Embryonic facial prominence (tissue), 1 donor: ENCODE measurements at regions not wholly inside any gene's neighbourhood (a gene's known extent, or its start where the extent isn't known, plus 50 kb on each side); places are given as distances from the start of the nearest gene placed in this dataset.
"Not testable (repeated sequence)": the region's sequence is repeated elsewhere in the genome, so short reads cannot be mapped to it uniquely, and the experiment has no call there.

ENCODE experiments used
- DNase-seq: peaks from one replicate; pipeline ENCODE4 v3.0.0-alpha.2; 2016; ENCODE audit errors: extremely low spot score

DNA sequence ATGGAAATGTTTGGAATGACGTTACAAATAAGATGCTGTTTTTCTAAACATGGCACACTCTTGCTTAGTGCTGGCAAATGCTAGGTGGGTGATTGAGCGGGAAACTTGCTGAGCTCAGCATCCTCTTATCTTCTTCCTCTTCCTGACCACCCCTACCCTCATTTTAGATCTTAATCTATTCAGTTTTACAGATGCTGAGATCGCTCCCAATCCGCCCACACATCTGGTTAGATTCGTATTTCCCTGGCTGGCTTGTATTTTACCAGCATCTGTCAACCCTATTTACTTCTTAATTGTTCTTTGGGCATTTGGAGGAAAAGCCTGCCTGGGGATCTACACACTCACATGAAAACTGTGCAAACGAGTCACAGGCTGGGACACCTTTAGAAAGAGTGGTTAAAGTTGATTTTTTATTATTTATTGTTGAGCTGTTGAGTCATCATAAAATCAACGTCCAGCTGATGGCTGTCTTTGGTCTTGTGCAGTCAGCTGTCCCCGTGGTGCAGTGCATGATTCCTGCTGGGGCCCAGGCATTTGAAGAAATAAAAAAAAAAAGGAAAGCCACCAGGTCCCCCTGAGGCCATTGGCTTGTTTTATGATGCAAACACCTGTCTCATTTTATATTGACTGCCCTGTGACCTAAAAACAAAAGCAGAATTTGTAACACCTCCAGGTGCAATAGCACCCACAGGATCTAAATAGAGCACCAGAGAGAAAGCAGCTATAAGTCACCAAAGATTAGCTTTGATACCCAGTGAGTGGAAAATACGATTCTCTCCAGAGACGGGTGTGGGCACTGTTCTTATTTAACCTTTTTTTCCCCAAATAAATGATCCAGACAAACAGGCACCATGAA, 258.6 kb downstream of the HS3ST3B1 start:
- no peak for DNase-seq

DNA sequence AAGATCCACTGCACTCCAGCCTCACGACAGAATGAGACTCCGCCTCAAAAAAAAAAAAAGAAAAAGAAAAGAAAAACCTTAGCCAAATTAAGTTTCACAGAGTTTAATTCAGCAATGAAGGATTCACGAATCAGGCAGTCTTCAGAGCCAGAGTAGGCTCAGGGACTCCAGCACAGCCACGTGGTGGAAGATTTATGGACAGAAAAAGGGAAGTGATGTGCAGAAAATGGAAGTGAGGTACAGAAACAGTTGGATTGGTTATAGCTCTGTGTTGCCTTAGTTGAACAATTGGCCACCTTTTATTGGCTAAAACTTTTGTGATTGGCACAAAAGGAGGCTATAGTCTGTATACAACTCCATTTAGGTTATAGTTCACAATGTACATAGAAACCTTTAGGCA, 256.6 kb downstream of the HS3ST3B1 start:
- no peak for DNase-seq

DNA sequence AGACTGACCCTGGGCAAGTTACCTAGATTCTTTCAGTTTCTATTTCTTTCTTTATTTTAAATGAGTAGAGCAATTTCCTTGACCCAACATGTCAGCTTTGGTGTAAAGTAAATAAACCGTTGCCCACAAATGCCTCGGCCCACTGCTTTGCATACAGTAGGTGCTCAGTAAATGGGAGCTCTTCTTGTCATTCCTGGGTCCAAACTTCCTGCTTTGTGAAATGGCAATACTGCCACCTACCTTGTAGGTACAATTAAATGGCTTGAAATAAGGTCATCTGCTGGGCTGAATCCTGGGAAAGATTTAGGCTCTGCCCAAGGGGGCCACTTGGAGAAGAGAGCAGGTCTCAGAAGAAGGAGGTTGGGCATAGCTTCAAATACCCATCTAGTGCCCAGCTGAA, 253.0 kb downstream of the HS3ST3B1 start:
- no peak for DNase-seq

DNA sequence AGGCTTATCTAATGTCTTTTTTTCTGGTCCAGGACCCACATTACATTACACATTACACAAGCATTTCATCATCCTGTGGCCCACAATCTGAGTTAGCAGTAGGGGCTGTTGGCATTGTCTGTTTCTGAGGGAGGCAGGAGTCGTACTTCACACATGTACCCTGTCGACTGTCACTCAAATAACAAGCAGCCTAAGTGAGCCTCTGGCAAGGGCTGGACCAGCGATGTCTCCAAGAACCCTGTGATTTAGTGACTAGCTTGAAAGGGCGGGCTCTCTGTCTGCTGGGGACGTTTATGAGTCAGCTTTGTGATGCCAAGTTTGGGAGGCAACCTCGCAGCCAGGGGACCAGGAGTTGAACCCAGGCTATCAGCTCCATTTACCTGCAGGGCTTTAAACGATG, 251.4 kb downstream of the HS3ST3B1 start:
- no peak for DNase-seq

DNA sequence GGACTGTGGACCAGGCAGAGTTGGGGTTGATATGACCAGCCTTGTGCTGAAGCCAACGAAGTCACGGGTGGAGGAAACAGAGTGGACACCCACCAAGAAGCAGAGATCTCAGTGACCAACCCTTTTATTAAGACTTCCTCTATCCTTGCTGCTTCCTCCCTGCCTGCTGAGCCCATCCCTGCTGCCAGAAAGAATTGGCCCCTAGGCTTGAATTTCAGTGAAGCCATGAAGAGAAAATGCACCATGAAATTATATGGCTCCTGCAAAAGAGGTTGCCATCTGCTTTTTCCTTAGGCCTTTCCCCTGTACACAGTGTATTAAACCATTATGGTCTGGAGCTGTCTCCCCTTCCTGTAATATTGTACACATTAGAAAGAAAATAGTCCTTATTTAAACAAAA, 246.7 kb downstream of the HS3ST3B1 start:
- DNase-seq = no peak

DNA sequence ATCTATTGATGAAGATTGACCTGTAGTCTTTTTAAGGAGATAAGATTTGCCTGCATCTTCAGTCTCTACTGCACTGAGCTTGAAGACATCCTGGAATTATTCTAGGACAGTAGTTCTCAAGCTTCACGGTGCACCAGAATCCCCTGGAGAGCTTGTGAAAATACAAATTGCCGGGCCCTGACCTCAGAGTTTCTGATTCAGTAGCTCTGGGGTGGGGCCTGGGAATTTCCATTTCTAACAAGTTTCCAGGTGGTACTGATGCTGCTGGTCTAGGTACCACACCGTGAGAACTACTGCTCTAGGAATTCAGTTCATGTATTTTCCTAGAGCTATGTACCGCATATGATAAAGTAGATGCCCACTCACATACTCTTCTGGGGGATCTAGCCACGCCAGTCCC, 246.1 kb downstream of the HS3ST3B1 start:
- DNase-seq = no peak

DNA sequence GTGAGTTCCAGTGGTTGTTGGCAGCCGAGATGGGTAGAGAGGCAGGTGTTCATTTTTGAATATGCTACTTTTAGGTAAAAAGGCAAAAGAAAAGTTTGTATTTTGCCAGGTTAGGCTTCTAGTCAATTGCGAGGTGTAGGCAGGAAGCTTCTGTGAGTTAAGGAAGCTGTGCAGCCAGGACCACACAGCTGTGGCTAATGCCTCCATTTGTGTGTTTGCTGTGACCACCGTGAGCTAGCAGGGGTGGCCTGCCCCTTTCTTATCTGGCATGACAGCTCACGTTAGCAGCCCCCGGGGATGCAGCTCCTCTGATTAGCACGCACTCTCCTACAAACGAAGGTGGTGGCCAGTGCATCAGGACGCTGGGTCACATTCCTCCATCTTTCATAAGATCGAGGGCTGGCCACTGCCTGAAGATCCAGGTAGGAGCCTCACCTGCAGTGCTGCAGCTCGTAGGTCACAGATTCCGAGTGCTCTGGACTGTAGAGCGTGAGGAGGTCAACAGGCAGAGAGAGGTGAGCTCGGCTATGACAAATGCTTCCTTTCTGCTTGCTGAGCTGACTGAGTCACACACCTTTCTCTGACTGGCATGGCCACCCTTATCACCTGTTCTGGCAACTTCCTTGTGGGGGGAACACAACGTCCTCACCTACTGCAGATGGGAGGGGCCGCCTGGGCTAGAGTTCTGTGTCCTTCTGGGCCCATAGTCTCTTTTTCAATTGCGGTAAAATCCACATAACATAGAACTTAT, 244.4 kb downstream of the HS3ST3B1 start:
- no peak for DNase-seq

DNA sequence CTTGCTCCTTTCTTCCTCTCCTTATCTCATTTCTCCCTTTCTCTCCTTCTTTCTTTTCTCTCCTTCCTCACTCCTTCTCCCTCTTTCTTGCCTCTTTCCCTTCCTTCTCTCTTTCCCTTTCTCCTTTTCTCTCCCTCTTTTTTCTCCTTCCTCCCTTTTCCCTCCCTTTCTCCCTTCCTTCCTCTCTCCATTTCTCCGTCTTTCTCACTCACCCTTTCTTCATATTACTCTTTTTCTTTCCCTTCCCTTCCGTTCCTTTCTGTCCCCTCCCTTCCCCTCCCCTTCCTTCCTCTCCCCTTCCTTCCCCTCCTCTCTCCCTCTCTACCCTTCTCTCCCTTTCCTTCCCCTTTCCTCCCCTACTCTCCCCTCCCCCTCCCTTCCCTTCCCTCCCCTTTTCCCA, 240.8 kb downstream of the HS3ST3B1 start:
- DNase-seq = no peak

DNA sequence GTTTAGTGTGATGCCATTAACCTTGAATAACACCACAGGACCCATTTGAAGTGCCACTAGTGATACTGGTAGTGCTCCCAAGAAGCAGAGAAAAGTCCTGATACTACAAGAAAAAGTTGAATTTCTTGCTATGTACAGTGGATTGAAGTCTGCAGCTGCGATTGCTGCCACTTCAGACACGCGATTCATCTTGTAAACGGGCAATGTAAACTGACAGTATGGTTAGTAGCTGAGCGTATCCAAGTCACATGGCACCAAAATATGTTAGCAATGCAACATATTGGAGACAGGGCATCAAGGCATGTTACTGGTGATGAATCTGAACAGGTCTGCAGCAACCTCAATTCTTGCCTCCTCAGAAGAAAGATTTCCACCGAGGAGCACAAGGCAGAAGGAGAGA, 238.9 kb downstream of the HS3ST3B1 start:
- DNase-seq = no peak

DNA sequence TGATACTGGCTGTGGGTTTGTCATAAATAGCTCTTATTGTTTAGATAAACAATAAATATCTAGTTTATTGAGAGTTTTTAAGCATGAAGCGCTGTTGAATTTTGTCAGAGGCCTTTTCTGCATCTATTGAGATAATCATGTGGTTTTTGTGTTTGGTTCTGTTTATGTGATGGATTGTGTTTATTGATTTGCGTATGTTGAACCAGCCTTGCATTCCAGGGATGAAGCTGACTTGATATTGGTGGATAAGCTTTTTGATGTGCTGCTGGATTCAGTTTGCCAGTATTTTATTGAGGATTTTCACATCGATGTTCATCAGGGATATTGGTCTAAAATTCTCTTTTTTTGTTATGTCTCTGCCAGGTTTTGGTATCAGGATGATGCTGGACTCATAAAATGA, 231.4 kb downstream of the HS3ST3B1 start:
- DNase-seq = not testable (repeated sequence)

DNA sequence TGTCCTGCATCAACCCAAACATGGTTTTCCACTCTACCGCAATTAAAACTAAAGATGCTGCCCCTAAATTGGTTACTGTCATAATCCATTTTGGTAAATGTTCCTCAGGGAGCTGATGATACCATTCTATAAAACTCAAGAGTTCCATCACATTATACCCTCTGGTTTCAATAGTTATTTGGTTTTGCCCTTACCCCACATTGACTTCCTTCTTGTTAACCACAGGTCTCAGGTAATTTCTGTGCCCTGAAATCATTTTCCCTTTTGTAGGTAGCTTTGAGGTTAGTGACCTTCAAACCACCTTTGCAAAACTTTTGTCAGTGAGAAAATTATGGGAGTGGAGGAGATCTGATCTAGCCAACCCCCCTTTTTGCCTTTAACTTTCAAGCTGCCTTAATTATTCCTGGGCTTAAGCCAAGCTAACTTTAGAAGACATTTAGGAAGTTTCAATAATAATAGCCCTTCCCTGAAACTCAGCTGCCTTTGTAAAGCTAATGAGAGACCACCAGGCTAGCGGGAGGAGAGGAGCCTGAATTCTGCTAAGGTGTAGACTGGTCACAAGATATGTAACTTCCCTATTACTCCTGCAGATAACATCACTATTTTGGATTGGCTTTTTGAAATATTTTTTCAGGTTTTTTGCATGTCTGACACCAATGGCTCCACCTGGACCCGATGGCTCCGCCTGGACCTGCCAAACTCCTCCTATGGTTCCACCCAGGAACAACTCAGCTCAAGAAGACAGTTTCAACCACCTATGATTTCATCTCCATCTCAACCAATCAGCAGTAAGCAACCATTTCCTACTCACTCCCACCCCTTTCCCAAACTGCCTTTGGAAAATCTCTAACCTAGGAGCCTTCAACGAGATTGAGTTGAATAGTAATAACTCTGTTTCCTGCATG, 224.9 kb downstream of the HS3ST3B1 start:
- DNase-seq = no peak

DNA sequence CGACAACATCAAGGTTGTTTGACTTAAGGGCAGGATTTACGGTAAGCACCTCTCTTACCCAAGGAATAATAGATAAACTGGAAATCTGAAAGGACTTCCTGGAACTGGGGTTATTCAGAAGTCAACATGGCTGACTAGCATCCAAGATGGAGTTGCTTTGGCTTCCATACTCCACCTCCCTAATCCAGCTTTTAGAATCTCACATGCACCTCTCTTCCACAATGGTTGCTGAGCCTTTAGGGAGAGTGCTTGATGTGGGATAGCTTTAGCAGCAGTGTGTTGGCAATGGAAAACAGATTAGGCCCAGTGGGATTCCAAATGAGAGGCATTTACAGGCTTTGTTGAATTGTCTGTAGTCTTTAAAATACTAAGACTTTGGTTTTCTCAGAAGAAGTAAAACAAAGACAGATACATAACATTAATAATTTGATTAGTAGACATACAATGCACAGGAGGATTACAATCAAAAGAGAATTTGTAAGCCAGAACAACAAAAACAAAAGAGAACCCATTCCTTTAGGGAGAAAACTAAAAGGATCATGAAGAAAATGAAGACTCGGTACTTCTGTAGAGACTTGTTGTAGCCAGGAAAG, 222.0 kb downstream of the HS3ST3B1 start:
- DNase-seq = no peak

DNA sequence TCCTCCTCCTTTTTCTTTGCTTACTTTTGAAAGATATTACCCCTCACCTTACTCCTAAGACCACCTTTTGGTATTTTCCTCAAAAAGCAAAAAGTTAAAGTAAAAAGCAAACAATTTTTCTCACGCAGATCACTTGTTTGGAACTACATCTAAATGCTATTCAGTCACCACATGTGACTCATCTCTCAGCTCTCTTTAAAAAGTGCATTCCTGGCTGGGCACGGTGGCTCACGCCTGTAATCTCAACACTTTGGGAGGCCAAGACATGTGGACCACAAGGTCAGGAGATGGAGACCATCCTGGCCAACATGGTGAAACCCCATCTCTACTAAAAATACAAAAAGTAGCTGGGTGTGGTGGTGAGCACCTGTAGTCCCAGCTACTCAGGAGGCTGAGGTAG, 218.0 kb downstream of the HS3ST3B1 start:
- DNase-seq = not testable (repeated sequence)

DNA sequence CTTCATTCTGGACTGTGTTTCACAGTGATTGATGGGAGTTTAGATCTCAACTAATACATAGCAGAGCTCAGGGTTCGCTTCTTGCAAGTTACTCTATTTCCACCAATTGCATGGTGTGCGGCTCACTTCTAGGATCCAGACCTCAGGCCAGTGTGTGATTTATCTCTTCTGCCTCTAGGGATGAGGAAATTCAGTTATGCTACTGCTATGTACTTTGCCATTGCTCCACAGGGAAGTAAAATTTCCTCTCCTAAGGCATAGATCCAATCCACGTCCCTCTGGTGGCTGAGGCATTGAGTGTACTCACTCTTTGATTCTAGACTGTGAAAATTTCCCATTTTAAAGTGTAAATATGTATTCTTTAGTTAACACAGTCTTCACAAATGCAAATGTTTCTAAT, 214.1 kb downstream of the HS3ST3B1 start:
- DNase-seq = no peak

DNA sequence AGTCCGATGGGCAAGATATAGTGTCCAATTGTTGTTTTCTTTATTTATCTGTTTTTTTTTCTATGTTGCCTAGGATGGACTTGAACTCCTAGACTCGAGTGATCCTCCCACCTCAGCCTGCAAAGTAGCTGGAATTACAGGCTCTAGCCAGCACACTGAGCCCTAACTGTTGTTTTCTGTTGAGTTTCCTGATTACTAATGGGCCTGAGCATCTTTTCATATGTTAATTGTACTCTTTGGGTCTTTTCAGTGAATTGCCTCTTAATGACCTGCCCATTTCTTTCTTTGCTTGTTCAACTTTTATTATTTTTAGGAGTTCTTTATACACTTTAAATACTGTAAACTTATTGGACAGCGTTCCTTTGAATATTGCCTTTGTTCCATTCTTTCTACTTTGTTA, 213.0 kb downstream of the HS3ST3B1 start:
- DNase-seq = no peak

DNA sequence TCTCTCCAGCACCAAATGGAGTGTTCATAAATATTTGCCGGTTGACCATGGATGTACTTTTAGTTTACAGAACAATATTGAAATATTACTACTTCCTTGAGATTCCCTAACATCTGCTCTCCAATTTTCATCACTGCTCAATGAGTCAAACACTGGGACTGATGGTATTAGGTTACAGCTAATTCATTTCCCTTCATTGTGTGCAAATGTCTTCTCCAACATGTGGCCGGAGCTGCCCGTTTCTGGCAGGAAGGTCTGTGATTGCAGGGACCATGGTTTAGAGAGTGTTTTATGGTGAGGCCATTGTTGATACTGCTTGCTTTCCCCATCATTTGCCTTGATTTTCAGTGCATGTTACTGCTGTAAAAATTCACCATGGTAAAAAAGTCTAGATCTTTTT, 209.3 kb downstream of the HS3ST3B1 start:
- DNase-seq = no peak

DNA sequence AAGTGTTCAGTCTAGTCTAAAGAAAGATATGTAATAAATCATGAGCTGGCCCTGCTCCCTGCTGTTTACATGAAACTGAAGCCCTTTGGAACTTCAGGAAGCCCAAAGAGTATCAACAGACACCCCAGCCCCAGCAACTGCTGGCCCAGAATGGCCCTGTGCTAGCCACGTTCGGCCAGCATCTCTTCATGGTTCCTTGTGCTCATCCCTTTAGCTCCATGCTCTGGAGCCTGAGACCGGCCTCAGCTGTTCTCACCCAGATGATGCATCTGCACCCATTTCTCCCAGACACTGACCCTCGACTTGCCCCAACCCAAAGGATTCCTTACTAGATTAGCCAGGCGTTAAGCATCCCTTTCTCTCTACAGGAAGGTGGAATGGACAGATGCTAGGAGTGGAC, 207.3 kb downstream of the HS3ST3B1 start:
- no peak for DNase-seq

DNA sequence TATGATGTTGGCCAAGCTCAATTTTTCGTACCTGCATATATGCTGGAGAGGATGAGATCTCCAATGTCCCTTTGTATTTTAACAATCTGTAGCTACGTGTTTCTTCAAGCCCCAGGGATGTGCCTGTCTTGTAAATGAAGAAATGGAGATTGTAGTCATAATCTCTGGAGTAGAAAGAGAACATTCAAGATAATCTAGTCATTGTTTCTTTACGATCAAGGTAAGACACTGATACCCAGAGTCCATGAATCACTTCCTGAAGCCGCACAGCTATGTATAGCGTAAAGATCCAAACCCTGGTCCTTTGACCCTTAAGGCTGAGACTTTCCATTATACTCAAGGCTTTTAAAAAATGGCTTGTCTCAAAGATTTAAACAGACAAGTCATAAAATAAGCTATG, 205.5 kb downstream of the HS3ST3B1 start:
- DNase-seq = no peak

DNA sequence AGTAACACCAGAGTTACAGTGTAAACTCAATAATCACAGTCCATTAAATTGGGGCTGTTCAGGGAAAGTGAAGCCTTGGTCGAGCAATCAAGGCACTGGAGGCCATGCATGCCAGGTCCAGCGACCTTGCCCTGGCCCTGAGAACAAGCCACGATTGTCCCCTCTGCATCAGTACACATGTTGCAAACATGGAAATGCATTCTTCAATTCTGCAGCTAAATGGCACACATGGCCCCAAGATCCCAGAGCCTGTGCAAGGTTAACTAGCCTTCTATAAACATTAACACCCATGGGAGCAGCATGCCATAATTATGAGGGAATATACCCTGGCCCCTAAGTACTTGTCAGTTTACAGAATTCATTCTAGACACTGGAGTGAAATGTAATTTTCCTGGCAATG, 204.7 kb downstream of the HS3ST3B1 start:
- no peak for DNase-seq

DNA sequence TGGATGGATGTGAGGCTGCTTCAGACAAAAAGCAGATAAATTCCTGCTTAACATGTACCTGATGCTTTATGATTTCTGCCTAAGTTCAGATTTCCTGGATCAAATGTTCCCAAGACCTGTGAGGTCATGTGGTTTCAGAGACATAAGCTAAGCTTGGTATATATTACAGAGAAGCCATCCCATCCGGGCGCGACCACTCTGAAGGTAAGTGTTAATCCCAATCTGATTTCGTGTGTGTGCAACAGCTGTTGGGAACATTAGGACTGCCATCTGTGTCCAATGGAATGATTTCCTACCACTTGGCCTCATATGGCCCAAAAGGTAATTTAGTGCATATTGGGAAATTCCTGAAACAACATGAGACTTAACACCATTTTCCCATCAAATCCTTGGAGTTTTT, 199.1 kb downstream of the HS3ST3B1 start:
- DNase-seq = no peak

DNA sequence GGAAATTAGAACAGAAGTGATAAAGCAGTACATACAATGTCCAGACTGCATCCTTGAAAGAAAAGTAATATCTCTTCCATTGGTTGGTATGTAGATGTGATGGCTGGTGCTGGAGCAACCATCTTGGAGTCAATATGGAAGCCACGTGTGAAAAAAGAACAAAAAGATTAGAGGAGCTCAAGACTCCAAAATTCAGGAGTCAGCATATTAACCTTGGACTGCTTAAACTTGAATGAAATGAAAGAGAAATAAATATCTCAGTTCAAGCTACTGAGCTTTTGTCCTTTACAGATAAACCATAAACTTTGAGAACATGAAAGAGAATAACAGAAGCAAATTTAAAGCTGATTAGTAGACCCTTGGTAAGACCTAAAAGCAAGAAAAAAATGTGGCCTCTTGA, 197.9 kb downstream of the HS3ST3B1 start:
- no peak for DNase-seq

DNA sequence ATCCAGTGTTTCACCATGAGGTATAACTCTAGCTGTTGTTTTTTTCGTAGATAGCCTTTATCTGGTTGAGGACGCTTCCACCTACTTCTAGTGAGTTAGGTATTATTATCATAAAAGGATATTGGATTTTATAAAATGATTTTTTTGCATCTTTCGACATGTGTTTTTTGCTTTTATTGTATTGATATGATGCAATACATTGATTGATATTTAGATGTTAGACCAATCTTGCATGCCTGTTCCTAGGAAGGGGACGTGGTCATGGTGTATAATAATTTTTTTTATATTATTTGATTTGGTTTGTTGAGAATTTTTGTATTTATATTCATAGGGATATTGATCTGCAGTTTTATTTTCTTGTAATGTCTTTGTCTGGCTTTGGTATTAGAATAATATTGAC, 193.3 kb downstream of the HS3ST3B1 start:
- no peak for DNase-seq
